ENCODE measurements at regions not wholly inside any gene's neighbourhood (a gene's known extent, or its start where the extent isn't known, plus 50 kb on each side); places are given as distances from the start of the nearest gene placed in this dataset.

DNA sequence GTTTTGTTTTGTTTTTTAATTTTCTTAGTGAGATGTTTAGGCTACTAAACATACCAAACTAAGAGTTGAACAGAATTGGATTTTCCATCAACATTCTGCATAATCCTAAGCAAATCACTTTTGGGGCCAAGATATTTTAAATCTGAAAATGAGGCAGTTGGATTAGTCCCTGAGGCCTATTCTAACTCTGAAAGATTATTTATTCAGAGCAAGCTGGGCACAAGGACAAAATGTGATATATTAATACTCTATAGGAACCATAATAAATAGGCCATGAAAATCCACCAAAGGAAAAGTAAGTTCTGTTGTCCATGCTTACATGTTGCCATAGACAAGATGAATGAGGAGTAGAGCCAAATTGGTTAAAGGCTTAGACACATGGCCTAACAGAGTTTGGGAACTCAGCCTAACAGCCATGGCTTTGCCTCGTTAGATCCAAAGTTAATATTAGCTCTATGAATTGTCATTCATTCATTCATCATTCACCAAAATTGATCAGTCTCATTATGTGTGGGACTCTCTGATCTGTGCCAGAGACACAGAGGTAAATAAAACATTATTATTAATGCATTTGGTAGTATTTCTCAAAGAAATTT, 183.5 kb downstream of the SCG2 start:
- TF ChIP-seq, protein P1, sequence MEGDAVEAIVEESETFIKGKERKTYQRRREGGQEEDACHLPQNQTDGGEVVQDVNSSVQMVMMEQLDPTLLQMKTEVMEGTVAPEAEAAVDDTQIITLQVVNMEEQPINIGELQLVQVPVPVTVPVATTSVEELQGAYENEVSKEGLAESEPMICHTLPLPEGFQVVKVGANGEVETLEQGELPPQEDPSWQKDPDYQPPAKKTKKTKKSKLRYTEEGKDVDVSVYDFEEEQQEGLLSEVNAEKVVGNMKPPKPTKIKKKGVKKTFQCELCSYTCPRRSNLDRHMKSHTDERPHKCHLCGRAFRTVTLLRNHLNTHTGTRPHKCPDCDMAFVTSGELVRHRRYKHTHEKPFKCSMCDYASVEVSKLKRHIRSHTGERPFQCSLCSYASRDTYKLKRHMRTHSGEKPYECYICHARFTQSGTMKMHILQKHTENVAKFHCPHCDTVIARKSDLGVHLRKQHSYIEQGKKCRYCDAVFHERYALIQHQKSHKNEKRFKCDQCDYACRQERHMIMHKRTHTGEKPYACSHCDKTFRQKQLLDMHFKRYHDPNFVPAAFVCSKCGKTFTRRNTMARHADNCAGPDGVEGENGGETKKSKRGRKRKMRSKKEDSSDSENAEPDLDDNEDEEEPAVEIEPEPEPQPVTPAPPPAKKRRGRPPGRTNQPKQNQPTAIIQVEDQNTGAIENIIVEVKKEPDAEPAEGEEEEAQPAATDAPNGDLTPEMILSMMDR (IDR thresholded peaks at IDR 0.05), result no peak
- TF ChIP-seq POLR2A (IDR thresholded peaks at IDR 0.05), result no peak
- 14 to 17% methylated on average over 1 of the region's 1 CpG for WGBS, 2 donors
- no peak for DNase-seq (ENCODE audit: low spot score in 2 of 2)
- intact Hi-C loops (cut with DNase I; ENCODE audit: low total_unique reads), result no loop called here
- H3K4me3 ChIP-seq (ENCODE audit: low read depth, poor library complexity, severe bottlenecking), result no peak overlapping the region

DNA sequence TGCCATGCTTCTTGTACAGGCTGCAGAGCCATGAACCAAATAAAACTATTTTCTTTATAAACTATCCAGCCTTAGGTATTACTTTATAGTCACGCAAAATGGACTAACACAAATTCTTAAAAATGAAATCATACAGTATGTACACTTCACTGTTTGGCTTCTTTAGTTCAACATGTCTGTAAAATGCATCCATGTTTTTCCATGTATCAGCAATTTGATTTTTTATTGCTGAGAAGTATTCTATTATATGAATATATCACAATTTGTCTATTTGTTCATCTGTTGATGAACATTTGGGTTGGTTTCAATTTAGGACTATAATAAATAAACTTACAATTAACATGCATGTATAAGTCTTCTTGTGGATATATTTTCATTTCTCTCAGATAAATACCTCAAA, 182.1 kb downstream of the SCG2 start:
- no peak for TF ChIP-seq POLR2A (IDR thresholded peaks at IDR 0.05)
- TF ChIP-seq, protein P1 (IDR thresholded peaks at IDR 0.05), result no peak
- 96 to 98% methylated on average over 1 of the region's 1 CpG for WGBS, 2 donors
- H3K4me3 ChIP-seq (ENCODE audit: low read depth, poor library complexity, severe bottlenecking), result no peak overlapping the region
- intact Hi-C loops (cut with DNase I; ENCODE audit: low total_unique reads), result no loop called here
- no peak for DNase-seq (ENCODE audit: low spot score in 2 of 2)

DNA sequence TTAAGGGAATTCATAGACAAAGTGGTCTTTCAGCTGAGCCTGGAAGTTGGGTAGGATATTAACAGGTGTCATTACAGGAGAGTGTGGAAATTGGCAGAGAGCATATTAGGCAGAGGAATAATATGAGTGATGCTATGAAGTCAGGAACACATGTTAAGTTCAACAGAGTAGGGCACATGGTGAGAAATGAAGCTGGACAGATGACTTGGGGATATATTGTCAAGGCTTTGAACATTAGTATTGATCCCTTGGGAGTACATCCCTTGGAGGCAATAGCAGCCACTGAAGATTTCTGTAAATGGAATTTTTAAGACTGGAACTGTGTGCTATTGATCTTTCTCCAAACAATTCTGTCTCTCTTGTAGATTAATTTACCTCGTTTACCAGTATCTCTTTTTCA, 170.7 kb downstream of the SCG2 start:
- TF ChIP-seq, protein P1 (IDR thresholded peaks at IDR 0.05), result no peak
- no peak for TF ChIP-seq POLR2A (IDR thresholded peaks at IDR 0.05)
- intact Hi-C loops (cut with DNase I; ENCODE audit: low total_unique reads), result no loop called here
- WGBS, 2 donors, result 21 to 30% methylated on average over 1 of the region's 1 CpG
- H3K4me3 ChIP-seq (ENCODE audit: low read depth, poor library complexity, severe bottlenecking), result no peak overlapping the region
- no peak for DNase-seq (ENCODE audit: low spot score in 2 of 2)

- TF ChIP-seq, protein P1 (IDR thresholded peaks at IDR 0.05), result no peak
- no peak for TF ChIP-seq POLR2A (IDR thresholded peaks at IDR 0.05)
- no peak overlapping the region for H3K4me3 ChIP-seq (ENCODE audit: low read depth, poor library complexity, severe bottlenecking)
- intact Hi-C loops (cut with DNase I; ENCODE audit: low total_unique reads), result no loop called here
- 96% methylated on average over 5 of the region's 5 CpGs for WGBS, 2 donors
- DNase-seq (ENCODE audit: low spot score in 2 of 2), result no peak
Observed at GRCh38 chr2:223433461-223433860, 168.7 kb downstream of the SCG2 start.

- no peak for DNase-seq (ENCODE audit: low spot score in 2 of 2)
- intact Hi-C loops (cut with DNase I; ENCODE audit: low total_unique reads), result no loop called here
- TF ChIP-seq POLR2A (IDR thresholded peaks at IDR 0.05), result no peak
- TF ChIP-seq, protein P1 (IDR thresholded peaks at IDR 0.05), result no peak
- no peak overlapping the region for H3K4me3 ChIP-seq (ENCODE audit: low read depth, poor library complexity, severe bottlenecking)
- 77% methylated on average over 4 of the region's 4 CpGs for WGBS, 2 donors
Observed at GRCh38 chr2:223437788-223438187, 164.4 kb downstream of the SCG2 start.

- TF ChIP-seq POLR2A (IDR thresholded peaks at IDR 0.05), result no peak
- no peak overlapping the region for H3K4me3 ChIP-seq (ENCODE audit: low read depth, poor library complexity, severe bottlenecking)
- 66 to 73% methylated on average over 1 of the region's 1 CpG for WGBS, 2 donors
- no peak for DNase-seq (ENCODE audit: low spot score in 2 of 2)
- intact Hi-C loops (cut with DNase I; ENCODE audit: low total_unique reads), result no loop called here
Observed at GRCh38 chr2:223439184-223439583, 163.0 kb downstream of the SCG2 start.
